SK-MEL-5 (cell line): ENCODE measurements at regions not wholly inside any gene's neighbourhood (a gene's known extent, or its start where the extent isn't known, plus 50 kb on each side); places are given as distances from the start of the nearest gene placed in this dataset.
"Not testable (repeated sequence)": the region's sequence is repeated elsewhere in the genome, so short reads cannot be mapped to it uniquely, and the experiment has no call there.

ENCODE experiments used
- DNase-seq: peaks from one replicate; pipeline ENCODE4 v3.0.0-alpha.2; 2016; ENCODE audit warnings: low read depth, low spot score
- in situ Hi-C: cut with HindIII; loops from 2 replicates; pipeline ENCODE4 v1.10.0; 2016; ENCODE audit warnings: low sequenced_read_pairs, high pct_unique_total_duplicates, low pct_unique_long_range_greater_than_20kb

- DNase-seq = no peak
- in situ Hi-C loops = no loop called here
Observed at GRCh38 chr13:37481011-37481884, 117.3 kb downstream of the POSTN start.

GRCh38 chr13:37479916-37480315, 118.7 kb downstream of the POSTN start:
- no peak for DNase-seq
- in situ Hi-C loops = no loop called here

- DNase-seq = no peak
- in situ Hi-C loops = no loop called here
Observed at GRCh38 chr13:37476874-37477273, 121.7 kb downstream of the POSTN start.

- in situ Hi-C loops = no loop called here
- no peak for DNase-seq
Observed at GRCh38 chr13:37475966-37476365, 122.6 kb downstream of the POSTN start.

GRCh38 chr13:37475151-37475550, 123.4 kb downstream of the POSTN start:
- in situ Hi-C loops = no loop called here
- no peak for DNase-seq

GRCh38 chr13:37473035-37473434, 125.5 kb downstream of the POSTN start:
- peak; percentile 40 for DNase-seq
- in situ Hi-C loops = no loop called here

GRCh38 chr13:37472266-37472665, 126.3 kb downstream of the POSTN start:
- DNase-seq, in situ Hi-C loops: not testable (repeated sequence)

- no peak for DNase-seq
- in situ Hi-C loops = no loop called here
Observed at GRCh38 chr13:37460166-37460565, 138.4 kb downstream of the POSTN start.

- no peak for DNase-seq
- in situ Hi-C loops = no loop called here
Observed at GRCh38 chr13:37457612-37458011, 141.0 kb downstream of the POSTN start.

- in situ Hi-C loops = no loop called here
- no peak for DNase-seq
Observed at GRCh38 chr13:37456506-37456905, 142.1 kb downstream of the POSTN start.

GRCh38 chr13:37456041-37456440, 142.5 kb downstream of the POSTN start:
- in situ Hi-C loops = no loop called here
- no peak for DNase-seq

- peak; percentile 6 for DNase-seq
- in situ Hi-C loops = no loop called here
Observed at GRCh38 chr13:37453246-37453645, 145.3 kb downstream of the POSTN start.

- DNase-seq = no peak
- in situ Hi-C loops = no loop called here
Observed at GRCh38 chr13:37450276-37450675, 148.3 kb downstream of the POSTN start.

GRCh38 chr13:37448153-37448552, 150.4 kb downstream of the POSTN start:
- in situ Hi-C loops = no loop called here
- DNase-seq = no peak

- in situ Hi-C loops = no loop called here
- no peak for DNase-seq
Observed at GRCh38 chr13:37446503-37446902, 152.1 kb downstream of the POSTN start.

GRCh38 chr13:37443538-37443937, 155.0 kb downstream of the POSTN start:
- in situ Hi-C loops = no loop called here
- DNase-seq = no peak

GRCh38 chr13:37442996-37443395, 155.6 kb downstream of the POSTN start:
- in situ Hi-C loops = no loop called here
- DNase-seq = no peak

- in situ Hi-C loops = no loop called here
- no peak for DNase-seq
Observed at GRCh38 chr13:37435881-37436280, 162.7 kb downstream of the POSTN start.

- in situ Hi-C loops = no loop called here
Observed at GRCh38 chr13:37433086-37433485, 165.5 kb downstream of the POSTN start.

More at GRCh38 chr13:37433086-37433485, 165.5 kb downstream of the POSTN start:
- DNase-seq = no peak
